ENCODE measurements at regions not wholly inside any gene's neighbourhood (a gene's known extent, or its start where the extent isn't known, plus 50 kb on each side); places are given as distances from the start of the nearest gene placed in this dataset.

DNA sequence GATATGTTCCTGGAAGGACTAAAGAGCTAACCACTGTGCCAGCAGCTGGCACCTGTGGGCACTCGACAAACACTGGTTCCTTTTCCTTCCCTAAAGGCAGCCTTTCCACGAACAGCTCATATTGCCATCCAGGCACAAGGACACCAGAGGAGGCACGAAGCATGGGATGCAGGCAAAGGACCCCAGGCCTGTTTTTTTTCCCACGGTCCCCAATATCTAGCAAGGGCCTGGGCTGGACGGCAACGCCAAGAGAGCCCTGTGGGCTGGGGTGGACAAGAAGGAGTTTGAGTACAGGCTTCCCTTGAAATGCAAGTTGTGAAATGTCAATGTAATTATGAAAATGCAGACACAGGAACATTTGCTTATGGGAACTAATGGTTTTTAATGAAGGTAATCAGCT, 135.9 kb downstream of the CYP26B1 start:
- Histone ChIP-seq H3K9me3 (no peaks in the 10 kb centered on the region), H3K27me3 (no peaks in the 10 kb centered on the region), H3K4me1 (no peaks in the 10 kb centered on the region), H3K27ac (no peak overlapping the region), H3K36me3 (no peaks in the 10 kb centered on the region), H3K4me3 (no peak overlapping the region)
- 54% methylated on average over 3 of the region's 6 CpGs for WGBS (ENCODE audit: insufficient coverage, low coverage, low lambda C conversion rate, missing lambda C conversion rate)
- intact Hi-C loops (cut with DNase I) = no loop called here
- no peak for DNase-seq
- no peak for TF ChIP-seq POLR2A (IDR thresholded peaks at IDR 0.05)
- TF ChIP-seq, protein P1, sequence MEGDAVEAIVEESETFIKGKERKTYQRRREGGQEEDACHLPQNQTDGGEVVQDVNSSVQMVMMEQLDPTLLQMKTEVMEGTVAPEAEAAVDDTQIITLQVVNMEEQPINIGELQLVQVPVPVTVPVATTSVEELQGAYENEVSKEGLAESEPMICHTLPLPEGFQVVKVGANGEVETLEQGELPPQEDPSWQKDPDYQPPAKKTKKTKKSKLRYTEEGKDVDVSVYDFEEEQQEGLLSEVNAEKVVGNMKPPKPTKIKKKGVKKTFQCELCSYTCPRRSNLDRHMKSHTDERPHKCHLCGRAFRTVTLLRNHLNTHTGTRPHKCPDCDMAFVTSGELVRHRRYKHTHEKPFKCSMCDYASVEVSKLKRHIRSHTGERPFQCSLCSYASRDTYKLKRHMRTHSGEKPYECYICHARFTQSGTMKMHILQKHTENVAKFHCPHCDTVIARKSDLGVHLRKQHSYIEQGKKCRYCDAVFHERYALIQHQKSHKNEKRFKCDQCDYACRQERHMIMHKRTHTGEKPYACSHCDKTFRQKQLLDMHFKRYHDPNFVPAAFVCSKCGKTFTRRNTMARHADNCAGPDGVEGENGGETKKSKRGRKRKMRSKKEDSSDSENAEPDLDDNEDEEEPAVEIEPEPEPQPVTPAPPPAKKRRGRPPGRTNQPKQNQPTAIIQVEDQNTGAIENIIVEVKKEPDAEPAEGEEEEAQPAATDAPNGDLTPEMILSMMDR (IDR thresholded peaks at IDR 0.05) = no peak
- no peak for ATAC-seq

GRCh38 chr2:72011370-72011689, 136.3 kb downstream of the CYP26B1 start:
- ATAC-seq = no peak
- H3K27me3 ChIP-seq = no peaks in the 10 kb centered on the region
- H3K27ac ChIP-seq = no peak overlapping the region
- intact Hi-C loops (cut with DNase I) = no loop called here
- TF ChIP-seq POLR2A (IDR thresholded peaks at IDR 0.05) = no peak
- TF ChIP-seq, protein P1 (IDR thresholded peaks at IDR 0.05) = no peak
- no peak for DNase-seq
- H3K4me3 ChIP-seq = no peak overlapping the region
- no peaks in the 10 kb centered on the region for H3K4me1 ChIP-seq
- H3K9me3 ChIP-seq = no peaks in the 10 kb centered on the region
- H3K36me3 ChIP-seq = no peaks in the 10 kb centered on the region
- 60% methylated on average over 1 of the region's 3 CpGs for WGBS (ENCODE audit: insufficient coverage, low coverage, low lambda C conversion rate, missing lambda C conversion rate)

- no peaks in the 10 kb centered on the region for H3K27me3 ChIP-seq
- no peak for ATAC-seq
- TF ChIP-seq, protein P1 (IDR thresholded peaks at IDR 0.05) = no peak
- intact Hi-C loops (cut with DNase I) = no loop called here
- 49% methylated on average over 7 of the region's 13 CpGs for WGBS (ENCODE audit: insufficient coverage, low coverage, low lambda C conversion rate, missing lambda C conversion rate)
- H3K9me3 ChIP-seq = no peaks in the 10 kb centered on the region
- H3K36me3 ChIP-seq = no peaks in the 10 kb centered on the region
- no peak for DNase-seq
- no peak overlapping the region for H3K27ac ChIP-seq
- H3K4me3 ChIP-seq = no peak overlapping the region
- no peaks in the 10 kb centered on the region for H3K4me1 ChIP-seq
These were observed 136.9 kb downstream of the CYP26B1 start for GRCh38 chr2:72010647-72011369.

DNA sequence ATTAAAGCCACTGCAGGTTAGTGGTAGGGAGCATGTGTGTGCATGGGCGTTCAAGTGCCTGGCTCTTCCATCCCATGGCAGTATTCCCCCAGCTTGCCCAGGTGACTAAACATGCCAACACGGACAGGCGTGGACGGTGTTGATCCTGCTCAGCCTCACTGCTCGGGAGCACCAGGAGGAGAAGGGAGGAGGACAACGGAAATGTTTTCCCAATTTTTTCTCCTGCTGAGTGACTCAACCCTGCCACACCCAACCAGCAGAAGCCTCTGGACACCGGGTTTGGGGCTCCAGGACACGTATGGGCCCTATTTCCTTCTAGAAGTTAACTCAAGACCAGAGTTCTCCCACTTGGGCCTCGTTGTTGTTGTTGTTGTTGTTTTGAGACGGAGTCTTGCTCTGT, 139.1 kb downstream of the CYP26B1 start:
- DNase-seq = no peak
- H3K36me3 ChIP-seq = no peaks in the 10 kb centered on the region
- WGBS (ENCODE audit: insufficient coverage, low coverage, low lambda C conversion rate, missing lambda C conversion rate) = 82% methylated on average over 4 of the region's 10 CpGs
- H3K4me1 ChIP-seq = no peaks in the 10 kb centered on the region
- no peaks in the 10 kb centered on the region for H3K27me3 ChIP-seq
- TF ChIP-seq POLR2A (IDR thresholded peaks at IDR 0.05) = no peak
- TF ChIP-seq, protein P1 (IDR thresholded peaks at IDR 0.05) = no peak
- no peak overlapping the region for H3K27ac ChIP-seq
- intact Hi-C loops (cut with DNase I) = no loop called here
- no peaks in the 10 kb centered on the region for H3K9me3 ChIP-seq
- no peak overlapping the region for H3K4me3 ChIP-seq
- ATAC-seq = no peak

DNA sequence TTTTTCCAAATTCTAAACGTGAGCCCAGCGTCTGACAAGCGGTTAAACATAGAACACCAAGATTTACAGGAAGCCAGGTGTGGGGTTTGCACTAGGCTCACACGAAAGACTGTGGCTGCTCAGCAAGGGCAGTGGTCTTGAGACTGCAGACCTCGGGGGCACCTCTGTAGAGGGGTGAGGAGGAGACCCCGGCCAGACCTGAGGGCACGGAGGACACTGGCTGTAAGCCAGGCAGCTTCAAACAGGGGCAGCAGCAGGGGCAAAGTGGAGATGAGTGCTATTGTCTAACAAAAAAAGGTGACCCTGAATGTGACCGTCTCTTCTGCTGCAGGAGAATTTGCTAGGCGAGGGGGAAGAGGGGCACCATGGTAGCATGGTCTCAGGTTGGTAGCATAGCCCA, 140.3 kb downstream of the CYP26B1 start:
- no peak overlapping the region for H3K4me3 ChIP-seq
- 56% methylated on average over 9 of the region's 9 CpGs for WGBS (ENCODE audit: insufficient coverage, low coverage, low lambda C conversion rate, missing lambda C conversion rate)

More for the DNA sequence above, 140.3 kb downstream of the CYP26B1 start:
- Histone ChIP-seq H3K4me1 (no peaks in the 10 kb centered on the region), H3K27me3 (no peaks in the 10 kb centered on the region), H3K27ac (no peak overlapping the region), H3K36me3 (no peaks in the 10 kb centered on the region), H3K9me3 (no peaks in the 10 kb centered on the region)
- no peak for TF ChIP-seq POLR2A (IDR thresholded peaks at IDR 0.05)
- TF ChIP-seq, protein P1 (IDR thresholded peaks at IDR 0.05) = no peak
- intact Hi-C loops (cut with DNase I) = no loop called here
- DNase-seq (no peak), ATAC-seq (no peak)
